SK-N-SH (cell line): ENCODE measurements at regions not wholly inside any gene's neighbourhood (a gene's known extent, or its start where the extent isn't known, plus 50 kb on each side); places are given as distances from the start of the nearest gene placed in this dataset.

Experiments used
- CTCF ChIA-PET: fragments of 300-600, 350-600 bp; formaldehyde crosslinking; extraction: SDS; loops from one replicate; lab custom pipeline; 2021; lab: Yijun Ruan, JAX
- POLR2A ChIA-PET: fragments of 350-600 bp; sonication (Branson Sonifier 250); formaldehyde crosslinking; extraction: SDS; loops from one replicate; lab custom pipeline; 2020; ENCODE audit warnings: antibody characterized with exemption, inconsistent platforms; lab: Yijun Ruan, JAX
- DNase-seq: peaks from one replicate; pipeline ENCODE4 v3.0.0; 2012
- H2AFZ ChIP-seq: fragments of 200-600 bp; sonication (generic); 2 replicates; pipeline ENCODE4 v1.8.1; 2016; ENCODE audit warnings: antibody characterized with exemption, mild to moderate bottlenecking, low read depth
- H3F3A ChIP-seq: fragments of 200-600 bp; sonication (generic); replicated peaks from 2 replicates; pipeline ENCODE3; 2016; ENCODE audit warnings: antibody characterized with exemption, mild to moderate bottlenecking; ENCODE audit not compliant: insufficient read depth
- H3K27ac ChIP-seq, 2 experiments: fragments of 200-500 bp in 1 of 2; fragments of 200-600 bp in 1 of 2; sonication (Bioruptor generic) in 1 of 2; sonication (generic), shearing (Covaris generic) in 1 of 2; 2 replicates each; pipeline versions ENCODE4 v1.5.1 to v1.6.1; 2014 to 2016; ENCODE audit warnings: low read depth in 2 of 2, inconsistent platforms in 1 of 2, low read length in 1 of 2, mild to moderate bottlenecking in 1 of 2, mixed read lengths in 1 of 2
- H3K27me3 ChIP-seq: fragments of 200-600 bp; sonication (generic), shearing (Covaris generic); 2 replicates; pipeline ENCODE4 v1.6.1; 2016; ENCODE audit warnings: mixed run types; ENCODE audit not compliant: insufficient read depth
- H3K36me3 ChIP-seq, 2 experiments: fragments of 200-500 bp in 1 of 2; fragments of 200-600 bp in 1 of 2; sonication (Bioruptor generic) in 1 of 2; sonication (generic) in 1 of 2; replicated peaks in 1 of 2; 2 replicates each; pipeline versions ENCODE3 to v1.5.1; 2014 to 2016; ENCODE audit warnings: low read length in 1 of 2, mild to moderate bottlenecking in 1 of 2; ENCODE audit not compliant: insufficient read depth in 2 of 2, control insufficient read depth in 1 of 2
- H3K4me1 ChIP-seq, 2 experiments: fragments of 200-500 bp in 1 of 2; fragments of 200-600 bp in 1 of 2; sonication (Bioruptor generic) in 1 of 2; sonication (generic), shearing (Covaris generic) in 1 of 2; 2 replicates each; pipeline versions ENCODE4 v1.5.1 to v1.6.1; 2014 to 2016; ENCODE audit warnings: low read depth in 1 of 2, low read length in 1 of 2, mixed run types in 1 of 2; ENCODE audit not compliant: insufficient read depth in 2 of 2, control insufficient read depth in 1 of 2
- H3K4me2 ChIP-seq: fragments of 200-600 bp; sonication (generic), shearing (Covaris generic); 2 replicates; pipeline ENCODE4 v1.6.1; 2017; ENCODE audit warnings: mixed run types
- H3K4me3 ChIP-seq, 2 experiments: fragments of 200-500 bp in 1 of 2; fragments of 200-600 bp in 1 of 2; sonication (Bioruptor generic) in 1 of 2; sonication (generic), shearing (Covaris generic) in 1 of 2; 2 replicates each; pipeline versions ENCODE4 v1.5.1 to v1.8.1; 2014 to 2016; ENCODE audit warnings: low read depth in 2 of 2, inconsistent platforms in 1 of 2, low read length in 1 of 2, mild to moderate bottlenecking in 1 of 2, mixed read lengths in 1 of 2, moderate library complexity in 1 of 2
- H3K79me2 ChIP-seq: fragments of 200-600 bp; sonication (generic); 2 replicates; pipeline ENCODE4 v1.8.1; 2017; ENCODE audit warnings: mild to moderate bottlenecking; ENCODE audit not compliant: insufficient read depth
- H3K9ac ChIP-seq: fragments of 200-600 bp; sonication (generic); 2 replicates; pipeline ENCODE4 v1.6.1; 2017; ENCODE audit warnings: mixed run types
- H3K9me2 ChIP-seq: fragments of 200-600 bp; sonication (generic); 2 replicates; pipeline ENCODE4 v1.6.1; 2017; ENCODE audit warnings: mixed run types
- H3K9me3 ChIP-seq: fragments of 200-600 bp; sonication (generic); 2 replicates; pipeline ENCODE4 v1.6.1; 2017; ENCODE audit warnings: mixed run types, mild to moderate bottlenecking, moderate library complexity
- H4K20me1 ChIP-seq: fragments of 200-600 bp; sonication (generic); 2 replicates; pipeline ENCODE4 v1.6.1; 2017; ENCODE audit warnings: mild to moderate bottlenecking, mixed run types; ENCODE audit not compliant: insufficient read depth
- CHD2 ChIP-seq: fragments of 150-350 bp; IDR thresholded peaks from 2 replicates; pipeline ENCODE4 v1.6.1; 2018; ENCODE audit warnings: low read length; ENCODE audit not compliant: partially characterized antibody
- CTCF ChIP-seq: fragments of 200-600 bp; sonication (generic); IDR thresholded peaks from 2 replicates; pipeline ENCODE4 v1.6.1; 2017; ENCODE audit warnings: antibody characterized with exemption, mild to moderate bottlenecking, moderate library complexity
- ELF1 ChIP-seq: IDR thresholded peaks from 2 replicates; pipeline ENCODE4 v1.4.0; 2012
- EP300 ChIP-seq, 2 experiments: IDR thresholded peaks; 2 replicates each; pipeline versions ENCODE4 v1.4.0 to v1.6.1; 2012; ENCODE audit warnings: borderline replicate concordance in 1 of 2, low read depth in 1 of 2, low read length in 1 of 2
- FOXJ3 ChIP-seq: sonication (generic); formaldehyde crosslinking; IDR thresholded peaks from 2 replicates; pipeline ENCODE4 v1.5.1; 2020; ENCODE audit warnings: mild to moderate bottlenecking, missing genetic modification reagents
- JUND ChIP-seq: IDR thresholded peaks from 2 replicates; pipeline ENCODE4 v1.4.0; 2012
- NRF1 ChIP-seq: IDR thresholded peaks from 2 replicates; pipeline ENCODE4 v1.6.1; 2012; ENCODE audit warnings: low read depth, mild to moderate bottlenecking, low read length
- RCOR1 ChIP-seq: fragments of 150-350 bp; IDR thresholded peaks from 2 replicates; pipeline ENCODE4 v1.6.1; 2017; ENCODE audit warnings: antibody characterized with exemption, low read length
- REST ChIP-seq: IDR thresholded peaks from 2 replicates; pipeline ENCODE4 v1.6.1; 2012; ENCODE audit warnings: mild to moderate bottlenecking, low read depth, low read length, moderate library complexity
- RXRA ChIP-seq: IDR thresholded peaks from 2 replicates; pipeline ENCODE4 v1.4.0; 2012; ENCODE audit warnings: low read depth, mild to moderate bottlenecking, borderline replicate concordance
- TAF1 ChIP-seq: IDR thresholded peaks from 2 replicates; pipeline ENCODE4 v1.6.1; 2012; ENCODE audit warnings: low read depth, mild to moderate bottlenecking, low read length, moderate library complexity, borderline replicate concordance
- TCF12 ChIP-seq: IDR thresholded peaks from 2 replicates; pipeline ENCODE4 v1.4.0; 2012
- USF2 ChIP-seq: fragments of 150-350 bp; IDR thresholded peaks from 2 replicates; pipeline ENCODE4 v1.6.1; 2017; ENCODE audit warnings: antibody characterized with exemption, low read length, low read depth, borderline replicate concordance
- ZBTB33 ChIP-seq: IDR thresholded peaks from 2 replicates; pipeline ENCODE4 v1.4.0; 2012; ENCODE audit warnings: low read depth, borderline replicate concordance
- WGBS: methylation state at CpG from one replicate; pipeline ENCODE4 v1.1.6; 2017; ENCODE audit warnings: low lambda C conversion rate; 5-methylcytosine and 5-hydroxymethylcytosine counted together

- TF ChIP-seq TCF12 (no peak), CHD2 (no peak), RCOR1 (no peak), ELF1 (no peak), CTCF (no peak), USF2 (no peak), NRF1 (no peak)
Observed at GRCh38 chr2:121162893-121163292, 122.1 kb downstream of the TFCP2L1 start.

GRCh38 chr2:121164042-121164441 lies 121.0 kb downstream of the TFCP2L1 start:
- no peak overlapping the region for H3K4me2 ChIP-seq
- ChIA-PET POLR2A (no interaction called here), CTCF (interaction anchor here (0.8 kb wide), 1 partner anchor 42 kb away, joined by 3 read pairs; no protein-coding TSS in a partner anchor)
- H3K36me3 ChIP-seq: no peaks in the 10 kb centered on the region
- H4K20me1 ChIP-seq: no peaks in the 10 kb centered on the region
- no peak overlapping the region for H3K4me3 ChIP-seq
- TF ChIP-seq ZBTB33 (no peak), JUND (no peak), CHD2 (no peak), EP300 (IDR thresholded peaks at IDR 0.05; ENCODE audit: borderline replicate concordance in 1 of 2, low read depth in 1 of 2, low read length in 1 of 2) (no peak), RXRA (no peak), FOXJ3 (CRISPR knock-in tag) (no peak), TAF1 (no peak), REST (no peak)
- DNase-seq: no peak
- no peak overlapping the region for H3K9ac ChIP-seq
- H2AFZ ChIP-seq: no peak overlapping the region
- H3F3A ChIP-seq: no peaks in the 10 kb centered on the region
- no peaks in the 10 kb centered on the region for H3K9me2 ChIP-seq
- no peaks in the 10 kb centered on the region for H3K79me2 ChIP-seq
- H3K27me3 ChIP-seq: no peaks in the 10 kb centered on the region
- 0 out of 2 replicates have a peak, but pooled peaks cover 5% of the 10 kb centered on the region for H3K9me3 ChIP-seq
- WGBS: 47% methylated on average over 3 of the region's 3 CpGs
- no peak overlapping the region for H3K27ac ChIP-seq
- no peaks in the 10 kb centered on the region for H3K4me1 ChIP-seq

More at GRCh38 chr2:121162893-121163292, 122.1 kb downstream of the TFCP2L1 start:
- Histone ChIP-seq H3K9me2 (no peaks in the 10 kb centered on the region), H3K27ac (no peak overlapping the region), H3K79me2 (no peaks in the 10 kb centered on the region), H3K9ac (no peak overlapping the region), H3K36me3 (no peaks in the 10 kb centered on the region), H3K4me2 (no peak overlapping the region), H3K27me3 (no peaks in the 10 kb centered on the region), H4K20me1 (no peaks in the 10 kb centered on the region), H2AFZ (no peak overlapping the region), H3K4me3 (no peak overlapping the region), H3K9me3 (0 out of 2 replicates have a peak, but pooled peaks cover 5% of the 10 kb centered on the region), H3F3A (no peaks in the 10 kb centered on the region), H3K4me1 (no peaks in the 10 kb centered on the region)
- no peak for DNase-seq
- ChIA-PET POLR2A (no interaction called here), CTCF (no interaction called here)
